Epithelial cell of esophagus (primary cell): ENCODE measurements at regions not wholly inside any gene's neighbourhood (a gene's known extent, or its start where the extent isn't known, plus 50 kb on each side); places are given as distances from the start of the nearest gene placed in this dataset.

Source experiments
- DNase-seq: peaks from one replicate; pipeline ENCODE4 v3.0.0; 2010; ENCODE audit warnings: low read depth
- H3K4me3 ChIP-seq: 2 replicates; pipeline ENCODE4 v1.5.1; 2011; ENCODE audit warnings: mild to moderate bottlenecking, low read length, control low read depth
- CTCF ChIP-seq: IDR thresholded peaks from 2 replicates; pipeline ENCODE4 v1.5.1; 2011; ENCODE audit warnings: low read depth, mild to moderate bottlenecking, low read length, control low read depth, inconsistent platforms; ENCODE audit not compliant: insufficient read depth; ENCODE audit errors: missing control alignments

- H3K4me3 ChIP-seq = no peak overlapping the region
- DNase-seq = no peak
- no peak for TF ChIP-seq CTCF
These were observed 65.7 kb upstream of the NEUROD1 start for GRCh38 chr2:181745796-181746540.

GRCh38 chr2:181746844-181747243 lies 66.5 kb upstream of the NEUROD1 start:
- DNase-seq = peak; percentile 49
- TF ChIP-seq CTCF = no peak

GRCh38 chr2:181750305-181750704 lies 70.0 kb upstream of the NEUROD1 start:
- TF ChIP-seq CTCF = no peak
- no peak overlapping the region for H3K4me3 ChIP-seq
- DNase-seq = no peak

More at GRCh38 chr2:181746844-181747243, 66.5 kb upstream of the NEUROD1 start:
- no peak overlapping the region for H3K4me3 ChIP-seq

GRCh38 chr2:181751266-181752030 lies 71.1 kb upstream of the NEUROD1 start:
- DNase-seq = no peak
- TF ChIP-seq CTCF = no peak
- H3K4me3 ChIP-seq = no peak overlapping the region

- DNase-seq = no peak
- no peak overlapping the region for H3K4me3 ChIP-seq
- no peak for TF ChIP-seq CTCF
These were observed 72.0 kb upstream of the NEUROD1 start for GRCh38 chr2:181752301-181752700.

GRCh38 chr2:181753686-181754085 lies 73.4 kb upstream of the NEUROD1 start:
- no peak overlapping the region for H3K4me3 ChIP-seq
- no peak for TF ChIP-seq CTCF
- no peak for DNase-seq
